Breast epithelium (tissue), 3 donors: ENCODE measurements at regions not wholly inside any gene's neighbourhood (a gene's known extent, or its start where the extent isn't known, plus 50 kb on each side); places are given as distances from the start of the nearest gene placed in this dataset.

Experiments used
- POLR2A ChIP-seq: fragments of 450-650 bp; IDR thresholded peaks from one replicate; pipeline ENCODE4 v1.6.1; 2016; ENCODE audit warnings: antibody characterized with exemption, mild to moderate bottlenecking, moderate library complexity
- POLR2AphosphoS5 ChIP-seq, 3 donors: sonication (generic); formaldehyde crosslinking; IDR thresholded peaks; one replicate each; pipeline ENCODE4 v1.6.1; 2017; ENCODE audit warnings: antibody characterized with exemption in 3 of 3

DNA sequence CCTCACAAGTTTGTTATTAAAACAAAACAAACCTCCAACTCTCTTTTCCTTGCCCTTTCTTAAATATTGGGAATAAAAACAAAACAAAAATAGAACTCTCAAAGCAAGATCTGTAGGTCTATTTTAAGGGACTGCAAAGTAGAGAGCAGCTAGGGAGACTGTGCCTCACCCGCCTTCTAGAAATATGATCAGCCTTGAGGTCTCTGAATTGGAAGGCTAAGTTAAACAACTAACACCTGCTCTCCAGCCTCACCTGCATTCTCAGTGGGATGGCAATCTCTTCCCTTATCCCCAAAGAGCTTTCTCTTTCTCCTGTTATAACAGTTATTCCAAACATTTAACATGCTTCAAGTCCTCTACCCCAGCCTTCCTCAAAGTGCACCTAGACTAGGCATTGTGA is 75.5 kb upstream of the TNR start:
- TF ChIP-seq POLR2A = no peak
- no peak for TF ChIP-seq POLR2AphosphoS5 (IDR thresholded peaks at IDR 0.05)
